Lower leg skin (tissue), 3 donors: ENCODE measurements at regions not wholly inside any gene's neighbourhood (a gene's known extent, or its start where the extent isn't known, plus 50 kb on each side); places are given as distances from the start of the nearest gene placed in this dataset.

ENCODE experiments used
- CTCF ChIP-seq, 3 donors: fragments of 450-650 bp; IDR thresholded peaks; one replicate each; pipeline ENCODE4 v1.5.1; 2016; ENCODE audit warnings: antibody characterized with exemption in 3 of 3, mild to moderate bottlenecking in 3 of 3, moderate library complexity in 2 of 3
- POLR2A ChIP-seq, 2 donors: fragments of 450-650 bp; IDR thresholded peaks; one replicate each; pipeline ENCODE4 v1.6.1; 2016 to 2017; ENCODE audit warnings: antibody characterized with exemption in 2 of 2, mild to moderate bottlenecking in 1 of 2, moderate library complexity in 1 of 2

- TF ChIP-seq CTCF (IDR thresholded peaks at IDR 0.05): no peak
- no peak for TF ChIP-seq POLR2A (IDR thresholded peaks at IDR 0.05)
These were observed 257.4 kb downstream of the MAFB start for GRCh38 chr20:40431611-40432010.
